C4-2B (cell line): ENCODE measurements at regions not wholly inside any gene's neighbourhood (a gene's known extent, or its start where the extent isn't known, plus 50 kb on each side); places are given as distances from the start of the nearest gene placed in this dataset.

Experiments
- H3K27ac ChIP-seq: fragments of 450-650 bp; 2 replicates; pipeline ENCODE4 v1.5.1; 2017
- ZFX ChIP-seq: fragments of 450-650 bp; IDR thresholded peaks from 2 replicates; pipeline ENCODE4 v1.6.1; 2017
- TF ChIP-seq, protein P1 (sequence below): fragments of 450-650 bp; conservative IDR thresholded peaks from 2 replicates; pipeline ENCODE4 v1.5.1; 2017; ENCODE audit warnings: mild to moderate bottlenecking

GRCh38 chr10:77707570-77707969 is 70.0 kb upstream of the KCNMA1 start:
- TF ChIP-seq, protein P1, sequence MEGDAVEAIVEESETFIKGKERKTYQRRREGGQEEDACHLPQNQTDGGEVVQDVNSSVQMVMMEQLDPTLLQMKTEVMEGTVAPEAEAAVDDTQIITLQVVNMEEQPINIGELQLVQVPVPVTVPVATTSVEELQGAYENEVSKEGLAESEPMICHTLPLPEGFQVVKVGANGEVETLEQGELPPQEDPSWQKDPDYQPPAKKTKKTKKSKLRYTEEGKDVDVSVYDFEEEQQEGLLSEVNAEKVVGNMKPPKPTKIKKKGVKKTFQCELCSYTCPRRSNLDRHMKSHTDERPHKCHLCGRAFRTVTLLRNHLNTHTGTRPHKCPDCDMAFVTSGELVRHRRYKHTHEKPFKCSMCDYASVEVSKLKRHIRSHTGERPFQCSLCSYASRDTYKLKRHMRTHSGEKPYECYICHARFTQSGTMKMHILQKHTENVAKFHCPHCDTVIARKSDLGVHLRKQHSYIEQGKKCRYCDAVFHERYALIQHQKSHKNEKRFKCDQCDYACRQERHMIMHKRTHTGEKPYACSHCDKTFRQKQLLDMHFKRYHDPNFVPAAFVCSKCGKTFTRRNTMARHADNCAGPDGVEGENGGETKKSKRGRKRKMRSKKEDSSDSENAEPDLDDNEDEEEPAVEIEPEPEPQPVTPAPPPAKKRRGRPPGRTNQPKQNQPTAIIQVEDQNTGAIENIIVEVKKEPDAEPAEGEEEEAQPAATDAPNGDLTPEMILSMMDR = no peak
- TF ChIP-seq ZFX = no peak
- no peak overlapping the region for H3K27ac ChIP-seq

DNA sequence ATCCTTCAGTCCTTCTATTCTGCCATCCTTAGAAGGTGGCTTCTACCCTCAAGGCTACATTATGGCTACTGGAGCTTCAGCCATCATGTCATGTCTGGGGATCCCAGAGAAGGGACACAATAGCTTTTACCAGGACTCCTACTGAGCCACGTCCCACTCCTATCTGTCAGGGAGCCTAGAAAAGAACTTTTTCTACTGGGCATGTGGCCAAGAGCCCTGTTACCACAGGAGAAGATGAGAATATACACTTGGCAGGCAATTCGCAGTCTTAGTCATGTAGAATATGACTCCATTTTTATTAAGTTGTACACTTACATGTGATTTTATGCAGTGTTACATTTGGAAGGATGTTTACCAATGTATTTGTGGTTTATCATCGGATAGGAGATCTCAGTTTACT is 64.6 kb upstream of the KCNMA1 start:
- TF ChIP-seq ZFX = no peak
- TF ChIP-seq, protein P1 = no peak
- no peak overlapping the region for H3K27ac ChIP-seq

DNA sequence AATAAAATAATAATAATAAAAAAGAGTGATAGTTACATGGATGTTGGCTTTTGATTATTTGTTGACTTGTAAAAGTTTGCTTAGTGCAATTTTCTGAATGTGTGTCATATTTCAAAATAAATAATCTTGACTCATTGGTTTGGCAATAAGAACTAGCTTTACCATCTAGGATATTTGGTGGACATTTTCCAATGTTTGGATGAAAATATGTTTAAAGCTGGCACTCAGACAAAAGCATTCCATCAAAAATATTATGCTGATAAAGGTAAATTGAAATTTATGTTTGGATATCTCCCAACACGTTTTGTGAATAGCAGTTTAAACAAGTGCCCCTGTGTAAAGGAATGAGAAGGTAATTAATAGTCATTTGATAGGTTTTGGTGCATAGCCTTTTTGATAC is 62.5 kb upstream of the KCNMA1 start:
- TF ChIP-seq, protein P1 = no peak
- TF ChIP-seq ZFX = no peak
- no peak overlapping the region for H3K27ac ChIP-seq

GRCh38 chr10:77699080-77699645 is 61.6 kb upstream of the KCNMA1 start:
- TF ChIP-seq ZFX = no peak
- TF ChIP-seq, protein P1 = no peak
- H3K27ac ChIP-seq = no peak overlapping the region

GRCh38 chr10:77698267-77698931 is 60.8 kb upstream of the KCNMA1 start:
- no peak for TF ChIP-seq ZFX
- TF ChIP-seq, protein P1 = no peak
- H3K27ac ChIP-seq = no peak overlapping the region

- no peak for TF ChIP-seq ZFX
- TF ChIP-seq, protein P1 = no peak
- H3K27ac ChIP-seq = no peak overlapping the region
These were observed 59.0 kb upstream of the KCNMA1 start for GRCh38 chr10:77696584-77696983.

DNA sequence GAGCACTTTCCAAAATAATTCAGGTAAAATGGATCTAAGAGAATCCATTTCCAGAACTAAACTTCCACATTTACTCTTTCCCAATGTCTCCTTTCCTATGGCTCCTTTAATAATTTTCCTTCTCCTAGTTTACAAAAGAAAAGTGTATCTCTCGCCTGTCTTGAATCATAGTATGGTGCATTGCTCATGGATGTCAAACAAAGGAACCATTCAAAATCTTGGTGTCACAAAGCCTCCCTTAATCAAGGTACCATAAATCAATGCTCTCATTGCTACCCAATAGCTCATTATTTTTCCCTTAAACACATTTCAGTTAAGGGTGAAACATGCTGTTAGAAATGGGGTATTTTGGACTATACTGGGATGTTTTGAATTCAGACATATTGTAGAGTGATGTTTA is 57.6 kb upstream of the KCNMA1 start:
- no peak overlapping the region for H3K27ac ChIP-seq
- no peak for TF ChIP-seq ZFX
- TF ChIP-seq, protein P1 = no peak
